ENCODE measurements at regions not wholly inside any gene's neighbourhood (a gene's known extent, or its start where the extent isn't known, plus 50 kb on each side); places are given as distances from the start of the nearest gene placed in this dataset.

- TF ChIP-seq EZH2 (IDR thresholded peaks at IDR 0.05; ENCODE audit: insufficient read depth, low read length) (no peak), CTCF (IDR thresholded peaks at IDR 0.05; ENCODE audit: insufficient read depth, low read depth, low read length) (no peak)
Observed at GRCh38 chr11:19597206-19597605, 115.4 kb upstream of the NAV2 start.
